B cell (primary cell): ENCODE measurements at regions not wholly inside any gene's neighbourhood (a gene's known extent, or its start where the extent isn't known, plus 50 kb on each side); places are given as distances from the start of the nearest gene placed in this dataset.

ENCODE experiments used
- ATAC-seq: fragments of 200-7000 bp; cut with Tn5 transposase; one replicate; pipeline ENCODE4 v1.10.0; 2021; ENCODE audit warnings: low read depth, mild to moderate bottlenecking, moderate number of reproducible peaks, moderate library complexity
- CTCF ChIA-PET: fragments of 350-600 bp; sonication (Branson Sonifier 250); formaldehyde crosslinking; loops from one replicate; lab custom pipeline; 2021; ENCODE audit warnings: antibody characterized with exemption, inconsistent platforms; lab: Charles Lee
- POLR2A ChIA-PET: fragments of 350-600 bp; sonication (Branson Sonifier 250); formaldehyde crosslinking; loops from one replicate; lab custom pipeline; 2021; ENCODE audit warnings: antibody characterized with exemption; lab: Charles Lee
- DNase-seq: peaks from one replicate; pipeline ENCODE4 v3.0.0; 2013
- H2AFZ ChIP-seq: 2 replicates; pipeline ENCODE4 v1.6.1; 2012; ENCODE audit warnings: mild to moderate bottlenecking, low read depth, low read length; ENCODE audit not compliant: insufficient read depth, poor library complexity, severe bottlenecking
- H3K27ac ChIP-seq, 2 donors: 1 replicate in 1 of 2; 2 replicates in 1 of 2; pipeline ENCODE4 v1.5.1; 2012 to 2013; ENCODE audit warnings: low read length in 2 of 2, mild to moderate bottlenecking in 2 of 2, moderate library complexity in 1 of 2
- H3K27me3 ChIP-seq, 4 experiments: fragments of 200-600 bp in 1 of 4; sonication (generic) in 1 of 4; replicated peaks in 1 of 4; 1 replicate in 2 of 4; 2 replicates in 2 of 4; pipeline versions ENCODE4 v1.6.1 to v1.7.0; 2013 to 2016; ENCODE audit warnings: low read length in 3 of 4, mild to moderate bottlenecking in 2 of 4, mixed read lengths in 1 of 4, moderate library complexity in 1 of 4; ENCODE audit not compliant: insufficient read depth in 4 of 4, control insufficient read depth in 3 of 4; ENCODE audit errors: control extremely low read depth in 1 of 4
- H3K36me3 ChIP-seq, 2 experiments: replicated peaks in 1 of 2; 1 replicate in 1 of 2; 2 replicates in 1 of 2; pipeline versions ENCODE4 v1.6.1 to v1.7.1; 2013; ENCODE audit warnings: low read length in 1 of 2; ENCODE audit not compliant: insufficient read depth in 2 of 2, control insufficient read depth in 1 of 2; ENCODE audit errors: control extremely low read depth in 1 of 2, extremely low read depth in 1 of 2
- H3K4me1 ChIP-seq, 2 donors: fragments of 200-600 bp in 1 of 2; sonication (generic) in 1 of 2; 1 replicate in 1 of 2; 2 replicates in 1 of 2; pipeline versions ENCODE4 v1.5.1 to v1.6.1; 2013 to 2017; ENCODE audit warnings: low read length in 2 of 2; ENCODE audit not compliant: control insufficient read depth in 2 of 2, insufficient read depth in 2 of 2
- H3K4me2 ChIP-seq: replicated peaks from 2 replicates; pipeline ENCODE3; 2012; ENCODE audit warnings: mild to moderate bottlenecking, low read depth, low read length; ENCODE audit not compliant: poor library complexity, severe bottlenecking
- H3K4me3 ChIP-seq, 5 experiments: fragments of 200-600 bp in 1 of 5; sonication (generic) in 1 of 5; 1 replicate in 3 of 5; 2 replicates in 2 of 5; pipeline versions ENCODE4 v1.5.1 to v1.7.0; 2011 to 2016; ENCODE audit warnings: low read length in 4 of 5, mild to moderate bottlenecking in 4 of 5, low read depth in 2 of 5, control low read depth in 1 of 5, moderate library complexity in 1 of 5; ENCODE audit not compliant: insufficient read depth in 1 of 5; ENCODE audit errors: control extremely low read depth in 1 of 5, extremely low read depth in 1 of 5
- H3K79me2 ChIP-seq: fragments of 200-600 bp; sonication (generic); one replicate; pipeline ENCODE4 v1.6.0; 2016; ENCODE audit warnings: low read length; ENCODE audit not compliant: control insufficient read depth, insufficient read depth
- H3K9ac ChIP-seq: fragments of 200-600 bp; sonication (generic); 2 replicates; pipeline ENCODE4 v1.6.1; 2017; ENCODE audit warnings: mild to moderate bottlenecking, low read length, moderate library complexity
- H3K9me3 ChIP-seq, 3 donors: one replicate each; pipeline versions ENCODE4 v1.6.1 to v1.7.1; 2013; ENCODE audit warnings: low read length in 2 of 3; ENCODE audit not compliant: control insufficient read depth in 2 of 3, insufficient read depth in 1 of 3; ENCODE audit errors: control extremely low read depth in 1 of 3
- H4K20me1 ChIP-seq: 2 replicates; pipeline ENCODE4 v1.6.0; 2012; ENCODE audit warnings: mild to moderate bottlenecking, low read length; ENCODE audit not compliant: insufficient read depth, control insufficient read depth, poor library complexity, severe bottlenecking
- H3K27ac Mint-ChIP-seq: one replicate; pipeline ENCODE4 v1.8.0; 2021; ENCODE audit warnings: mixed read lengths
- H3K27me3 Mint-ChIP-seq: one replicate; pipeline ENCODE4 v1.8.0; 2021; ENCODE audit warnings: mixed read lengths
- H3K4me1 Mint-ChIP-seq: one replicate; pipeline ENCODE4 v1.8.0; 2021; ENCODE audit warnings: mixed read lengths
- H3K4me3 Mint-ChIP-seq: one replicate; pipeline ENCODE4 v1.8.0; 2021; ENCODE audit warnings: mixed read lengths
- H3K9me3 Mint-ChIP-seq: one replicate; pipeline ENCODE4 v1.8.0; 2022; ENCODE audit warnings: mixed read lengths; ENCODE audit not compliant: insufficient read depth
- EZH2 ChIP-seq: IDR thresholded peaks from 2 replicates; pipeline ENCODE4 v1.6.1; 2012; ENCODE audit warnings: borderline replicate concordance, low read depth, mild to moderate bottlenecking, moderate library complexity, low read length; ENCODE audit not compliant: insufficient read depth, poor library complexity, severe bottlenecking
- WGBS: methylation state at CpG from one replicate; pipeline ENCODE4 v1.1.5; 2013; ENCODE audit warnings: missing lambda C conversion rate; ENCODE audit not compliant: insufficient coverage; 5-methylcytosine and 5-hydroxymethylcytosine counted together
- intact Hi-C: fragments of 100-400 bp; cut with micrococcal nuclease; formaldehyde crosslinking; loops from one replicate; pipeline ENCODE4 v1.10.0; 2022
- TF ChIP-seq, protein P1 (sequence below): fragments of 200-600 bp; IDR thresholded peaks from one replicate; pipeline ENCODE4 v1.8.0; 2022; ENCODE audit warnings: antibody characterized with exemption, mild to moderate bottlenecking

DNA sequence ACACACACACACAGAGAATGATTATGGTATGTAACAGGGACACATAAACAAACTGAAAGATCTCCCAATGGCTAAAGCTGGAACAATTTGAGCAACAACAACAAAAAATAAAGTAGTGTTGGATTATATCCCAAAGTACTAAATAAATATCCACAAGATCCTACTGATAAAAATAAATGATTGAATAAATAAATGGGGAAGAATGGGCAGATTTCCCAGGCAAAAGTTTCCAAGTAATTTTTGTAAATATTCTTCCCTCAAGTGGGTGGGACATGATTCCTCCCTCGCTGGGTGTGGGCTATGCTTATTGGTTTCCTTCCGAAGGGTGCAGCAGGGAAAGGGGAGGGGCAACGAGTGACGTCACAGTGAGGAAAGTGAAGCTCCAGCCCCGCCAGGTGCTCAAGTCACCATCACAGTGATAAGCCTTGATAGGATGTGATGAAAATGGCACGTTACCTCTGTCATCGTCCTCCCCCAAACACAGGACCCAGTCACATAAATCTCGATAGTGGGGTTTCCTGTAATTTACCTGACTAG, 295.3 kb downstream of the DRD1 start:
- CTCF ChIA-PET: no interaction called here
- ATAC-seq: no peak
- H3K36me3 ChIP-seq: no peaks in the 10 kb centered on the region

DNA sequence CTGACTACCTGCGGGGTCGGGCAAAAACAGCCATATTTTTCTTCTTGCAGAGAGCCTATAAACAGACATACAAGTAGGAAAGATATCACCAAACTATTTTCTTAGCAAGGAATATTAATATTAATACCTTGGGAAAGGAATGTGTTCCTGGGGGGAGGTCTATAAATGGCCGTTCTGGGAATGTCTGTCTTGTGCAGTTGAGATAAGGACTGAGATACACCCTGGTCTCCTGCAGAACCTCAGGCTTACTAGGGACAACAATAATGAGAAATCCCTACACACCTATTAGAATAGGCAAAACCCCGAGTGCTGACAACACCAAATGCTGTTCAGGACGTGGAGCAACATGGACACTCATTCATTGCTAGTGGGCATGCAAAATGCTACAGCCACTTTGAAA, 297.2 kb downstream of the DRD1 start:
- WGBS: 54% methylated on average over 2 of the region's 5 CpGs
- H3K27me3 ChIP-seq: no peaks in the 10 kb centered on the region
- H3K4me3 ChIP-seq: no peak overlapping the region
- intact Hi-C loops: no loop called here
- Mint-ChIP-seq H3K27ac (no peak overlapping the region), H3K4me3 (no peak overlapping the region), H3K4me1 (no peaks in the 10 kb centered on the region), H3K27me3 (no peaks in the 10 kb centered on the region), H3K9me3 (peaks cover 7% of the 10 kb centered on the region)
- H3K9ac ChIP-seq: no peak overlapping the region
- ChIA-PET POLR2A (no interaction called here), CTCF (no interaction called here)
- peaks cover 2 to 18% (median 7%) of the 10 kb centered on the region in 3 donors for H3K9me3 ChIP-seq
- DNase-seq (no peak), ATAC-seq (no peak)
- H2AFZ ChIP-seq: no peak overlapping the region
- H3K4me2 ChIP-seq: no peak overlapping the region
- no peaks in the 10 kb centered on the region for H3K36me3 ChIP-seq
- no peaks in the 10 kb centered on the region for H3K79me2 ChIP-seq
- no peaks in the 10 kb centered on the region for H3K4me1 ChIP-seq
- H4K20me1 ChIP-seq: no peaks in the 10 kb centered on the region
- H3K27ac ChIP-seq: no peak overlapping the region
- TF ChIP-seq, protein P1, sequence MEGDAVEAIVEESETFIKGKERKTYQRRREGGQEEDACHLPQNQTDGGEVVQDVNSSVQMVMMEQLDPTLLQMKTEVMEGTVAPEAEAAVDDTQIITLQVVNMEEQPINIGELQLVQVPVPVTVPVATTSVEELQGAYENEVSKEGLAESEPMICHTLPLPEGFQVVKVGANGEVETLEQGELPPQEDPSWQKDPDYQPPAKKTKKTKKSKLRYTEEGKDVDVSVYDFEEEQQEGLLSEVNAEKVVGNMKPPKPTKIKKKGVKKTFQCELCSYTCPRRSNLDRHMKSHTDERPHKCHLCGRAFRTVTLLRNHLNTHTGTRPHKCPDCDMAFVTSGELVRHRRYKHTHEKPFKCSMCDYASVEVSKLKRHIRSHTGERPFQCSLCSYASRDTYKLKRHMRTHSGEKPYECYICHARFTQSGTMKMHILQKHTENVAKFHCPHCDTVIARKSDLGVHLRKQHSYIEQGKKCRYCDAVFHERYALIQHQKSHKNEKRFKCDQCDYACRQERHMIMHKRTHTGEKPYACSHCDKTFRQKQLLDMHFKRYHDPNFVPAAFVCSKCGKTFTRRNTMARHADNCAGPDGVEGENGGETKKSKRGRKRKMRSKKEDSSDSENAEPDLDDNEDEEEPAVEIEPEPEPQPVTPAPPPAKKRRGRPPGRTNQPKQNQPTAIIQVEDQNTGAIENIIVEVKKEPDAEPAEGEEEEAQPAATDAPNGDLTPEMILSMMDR: no peak
- no peak for TF ChIP-seq EZH2

More for the DNA sequence above, 295.3 kb downstream of the DRD1 start:
- Histone ChIP-seq H3K4me2 (no peak overlapping the region), H3K27ac (no peak overlapping the region), H2AFZ (no peak overlapping the region), H3K4me3 (no peak overlapping the region), H3K4me1 (no peaks in the 10 kb centered on the region), H4K20me1 (no peaks in the 10 kb centered on the region), H3K79me2 (no peaks in the 10 kb centered on the region), H3K27me3 (no peaks in the 10 kb centered on the region), H3K9ac (no peak overlapping the region), H3K9me3 (peaks cover 2 to 18% (median 10%) of the 10 kb centered on the region in 3 donors)
- no peak overlapping the region for H3K27ac Mint-ChIP-seq
- POLR2A ChIA-PET: no interaction called here
- no peaks in the 10 kb centered on the region for H3K27me3 Mint-ChIP-seq
- no peak for DNase-seq
- TF ChIP-seq, protein P1: no peak
- no peak for TF ChIP-seq EZH2
- WGBS: 67% methylated on average over 1 of the region's 8 CpGs
- no peak overlapping the region for H3K4me3 Mint-ChIP-seq
- intact Hi-C loops: no loop called here
- H3K9me3 Mint-ChIP-seq: peaks cover 9% of the 10 kb centered on the region
- no peaks in the 10 kb centered on the region for H3K4me1 Mint-ChIP-seq
